Activated CD4-positive, alpha-beta T cell treated with anti-CD3 and anti-CD28 coated beads, Interleukin-2, amount 50 U/mL, for 4 hours (primary cell): ENCODE measurements at regions not wholly inside any gene's neighbourhood (a gene's known extent, or its start where the extent isn't known, plus 50 kb on each side); places are given as distances from the start of the nearest gene placed in this dataset.
"Not testable (repeated sequence)": the region's sequence is repeated elsewhere in the genome, so short reads cannot be mapped to it uniquely, and the experiment has no call there.

Experiments used
- DNase-seq, 2 experiments: peaks; one replicate each; pipeline ENCODE4 v3.0.0-alpha.2; 2020

DNA sequence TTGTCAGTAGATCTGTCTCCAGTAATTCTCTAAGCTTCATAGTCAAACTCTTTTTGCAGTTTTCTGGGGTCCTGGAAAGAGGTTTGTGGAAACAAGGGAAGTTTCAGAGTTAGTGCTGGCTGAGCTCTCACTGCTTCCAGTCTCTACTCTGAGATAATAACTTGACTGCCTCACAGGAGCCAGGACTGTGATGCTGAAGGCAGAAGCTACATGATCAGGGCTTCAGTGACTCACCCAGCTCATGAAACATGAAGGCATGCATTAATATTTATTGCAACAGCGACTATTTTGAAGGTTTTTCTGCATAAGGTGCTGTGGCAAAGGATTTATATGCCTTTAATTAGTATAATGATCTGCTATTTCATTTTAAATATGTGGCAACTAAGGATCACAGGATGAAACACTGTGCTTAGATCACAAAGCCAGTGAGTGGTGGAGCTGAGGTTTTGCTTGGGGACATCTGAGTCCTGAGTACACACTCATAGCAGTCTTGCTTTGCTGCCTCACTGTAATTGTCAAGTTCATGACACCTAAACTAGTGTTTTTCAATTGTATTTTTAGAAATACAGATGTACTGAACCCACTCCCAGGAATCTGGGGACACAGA, 448.4 kb upstream of the GCFC2 start:
- DNase-seq: no peak

DNA sequence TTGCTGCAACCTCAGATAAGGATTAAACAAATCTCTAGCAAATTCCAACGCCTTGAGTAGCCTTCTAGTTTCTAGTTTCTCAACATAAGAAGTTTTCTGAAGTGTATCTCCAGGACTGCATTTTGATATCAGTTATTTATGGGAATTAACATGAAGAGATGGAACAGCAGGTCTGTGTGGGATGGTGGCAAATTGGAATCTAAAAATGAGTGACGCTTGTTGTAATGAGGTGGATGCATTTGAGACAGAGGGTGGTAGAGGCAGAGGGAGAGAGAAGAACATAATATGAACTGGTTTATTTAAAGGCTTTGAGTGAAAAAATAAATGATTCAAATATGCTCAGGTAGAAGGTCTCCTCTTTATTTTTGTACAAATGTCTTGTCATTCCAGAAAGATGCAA, 446.8 kb upstream of the GCFC2 start:
- DNase-seq: no peak

DNA sequence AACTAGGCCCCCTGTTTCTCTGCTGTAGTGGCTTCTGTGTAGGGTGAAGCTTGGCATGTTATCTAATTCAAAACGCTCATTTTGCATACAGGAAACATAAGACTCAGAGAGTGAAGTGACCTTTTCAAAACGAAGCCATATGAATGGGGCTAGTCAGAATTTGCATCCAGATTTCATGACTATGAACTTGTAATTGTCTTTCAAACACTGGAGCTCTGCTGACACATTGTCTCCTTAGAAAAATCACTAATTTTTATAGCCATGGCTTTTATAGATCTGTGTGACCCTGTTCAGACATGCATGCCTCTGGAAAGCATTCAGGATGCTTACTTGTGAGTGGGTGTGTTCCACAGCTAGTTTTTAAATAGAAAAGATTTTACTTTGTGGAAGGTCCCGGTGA, 444.3 kb upstream of the GCFC2 start:
- DNase-seq: no peak

DNA sequence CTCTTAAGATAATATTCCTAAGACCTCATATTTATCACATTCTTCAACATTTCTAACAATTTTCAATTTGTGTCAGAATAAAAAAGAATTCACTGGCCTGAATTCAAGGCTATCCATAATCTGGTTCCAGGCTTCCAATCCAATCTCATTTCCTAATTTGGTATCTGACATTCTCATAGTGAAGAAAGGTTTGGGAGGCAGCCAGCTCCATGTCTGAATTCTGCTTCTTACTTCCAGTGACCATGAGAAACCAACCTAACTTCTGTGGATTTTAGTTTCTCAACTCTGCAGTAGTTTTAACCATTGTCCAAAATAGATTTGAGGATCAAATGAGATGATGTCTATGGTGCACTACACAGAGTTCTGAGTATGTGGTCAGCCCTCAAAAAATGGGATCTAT, 439.1 kb upstream of the GCFC2 start:
- no peak for DNase-seq

DNA sequence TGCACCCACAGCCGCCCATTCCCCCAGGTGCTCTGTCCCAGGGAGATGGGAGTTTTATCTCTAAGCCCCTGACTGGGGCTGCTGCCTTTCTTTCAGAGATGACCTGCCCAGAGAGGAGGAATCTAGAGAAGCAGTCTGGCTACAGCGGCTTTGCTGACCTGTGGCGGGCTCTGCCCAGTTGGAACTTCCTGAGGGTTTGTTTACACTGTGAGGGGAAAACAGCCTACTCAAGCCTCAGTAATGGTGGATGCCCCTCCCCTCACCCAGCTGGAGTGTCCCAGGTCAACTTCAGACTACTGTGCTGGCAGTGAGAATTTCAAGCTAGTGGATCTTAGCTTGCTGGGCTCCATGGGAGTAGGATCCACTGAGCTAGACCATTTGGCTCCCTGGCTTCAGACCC, 428.6 kb upstream of the GCFC2 start:
- DNase-seq: not testable (repeated sequence)

DNA sequence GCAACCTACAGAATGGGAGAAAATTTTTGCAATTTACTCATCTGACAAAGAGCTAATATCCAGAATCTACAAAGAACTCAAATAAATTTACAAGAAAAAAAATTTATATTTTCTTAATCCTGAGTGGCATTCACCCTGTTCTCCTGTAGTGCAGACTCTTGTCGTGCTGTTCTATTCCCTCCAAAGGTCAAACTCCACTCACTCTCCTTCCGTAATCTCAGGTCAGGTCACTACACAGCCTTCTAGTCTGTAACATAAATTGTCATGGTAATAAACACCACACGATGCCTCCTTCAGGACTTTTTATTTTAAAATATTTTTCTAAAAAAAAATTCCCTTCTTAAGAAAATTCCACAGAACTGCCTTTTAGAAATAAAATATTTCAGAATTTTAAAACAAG, 417.9 kb upstream of the GCFC2 start:
- no peak for DNase-seq

DNA sequence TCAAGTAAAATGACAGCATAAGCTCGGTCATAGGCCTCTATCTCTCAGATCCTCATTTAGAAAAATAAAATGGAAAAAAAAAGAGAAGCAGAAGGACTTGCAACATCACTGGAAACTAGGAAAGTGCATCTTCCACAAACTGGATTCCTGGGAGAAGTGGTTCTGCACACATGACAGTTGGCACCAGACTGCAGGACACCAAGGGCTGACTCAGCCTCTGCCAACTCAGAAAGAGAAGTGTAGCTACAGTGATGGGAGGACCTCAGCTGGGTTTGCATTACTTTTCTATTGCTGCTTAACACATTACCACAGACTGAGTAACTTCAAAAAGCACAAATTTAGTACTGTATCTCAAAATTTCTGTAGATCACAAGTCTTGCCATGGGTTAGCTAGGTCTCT, 409.5 kb upstream of the GCFC2 start:
- DNase-seq: no peak

DNA sequence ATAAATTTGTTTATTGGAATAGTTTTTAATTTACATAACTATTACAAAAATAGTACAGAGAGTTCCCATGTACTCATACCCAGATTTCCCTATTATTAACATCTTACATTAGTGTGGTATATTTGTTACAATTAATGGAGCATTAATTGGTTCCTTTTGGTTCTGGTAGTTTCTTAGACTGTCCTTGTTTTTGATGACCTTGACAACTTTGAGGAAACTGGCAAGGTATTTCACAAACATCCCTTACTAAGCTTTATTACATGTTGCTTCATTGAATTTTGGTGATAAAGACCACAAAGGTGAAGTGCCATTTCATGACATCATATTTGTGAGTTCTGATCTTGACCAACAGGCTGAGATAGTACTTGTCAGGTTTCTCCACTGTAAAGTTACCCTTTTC, 379.0 kb upstream of the GCFC2 start:
- DNase-seq: no peak

DNA sequence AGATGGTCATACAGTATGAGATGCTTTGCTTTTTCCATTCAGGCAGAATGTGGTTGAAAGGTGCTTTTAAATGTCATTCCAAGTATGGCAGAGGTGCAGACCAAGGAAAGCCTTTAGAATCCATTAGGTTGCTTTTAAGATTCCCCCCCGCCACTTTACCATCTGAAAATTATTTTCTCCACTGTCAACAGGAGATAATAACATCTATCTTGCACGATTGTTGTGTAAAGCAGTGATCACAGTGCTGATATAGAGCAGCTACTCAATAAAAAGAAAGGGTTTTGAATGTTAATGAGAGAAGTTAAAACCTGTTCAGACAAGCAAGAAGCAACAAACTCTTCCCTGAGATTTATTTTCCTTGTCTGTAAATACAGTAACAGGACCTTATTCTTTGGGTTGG, 372.5 kb upstream of the GCFC2 start:
- DNase-seq: no peak

DNA sequence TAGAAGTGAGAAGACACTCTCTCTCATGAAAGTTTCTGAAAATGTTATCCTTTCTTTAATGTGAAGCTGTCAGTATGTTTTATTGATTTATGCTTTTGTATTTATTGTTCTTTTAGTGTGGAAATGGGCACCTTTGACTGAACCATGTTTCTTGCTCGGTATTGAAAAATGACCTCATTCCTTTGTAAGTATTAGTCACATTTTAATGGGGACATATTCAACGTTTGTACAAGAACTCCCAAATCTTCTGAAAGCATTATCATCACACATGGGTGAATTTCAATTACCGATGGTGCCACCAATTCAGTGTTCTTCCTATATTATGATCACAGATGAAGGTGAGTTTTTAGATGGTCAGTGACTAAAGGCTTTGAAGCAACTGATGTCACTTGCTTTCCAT, 371.8 kb upstream of the GCFC2 start:
- DNase-seq: no peak

DNA sequence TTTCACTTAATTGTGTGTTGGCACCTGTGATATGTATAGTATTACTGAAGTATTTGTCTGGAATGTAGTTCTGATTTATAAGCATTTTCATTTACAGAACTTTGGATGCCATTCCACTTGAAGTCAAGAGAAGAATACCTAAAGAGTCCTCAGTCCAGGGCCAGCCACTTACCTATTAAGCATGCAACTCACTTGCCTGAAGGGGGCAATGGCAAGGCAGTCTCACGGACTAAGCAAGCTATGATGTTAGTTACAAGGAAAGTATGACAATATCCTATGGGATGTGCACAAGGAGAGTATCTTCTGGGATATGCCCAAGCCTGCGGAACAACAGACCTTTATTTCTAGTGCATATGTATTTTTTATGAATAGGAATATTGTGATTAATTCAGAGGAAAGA, 369.4 kb upstream of the GCFC2 start:
- DNase-seq: no peak

DNA sequence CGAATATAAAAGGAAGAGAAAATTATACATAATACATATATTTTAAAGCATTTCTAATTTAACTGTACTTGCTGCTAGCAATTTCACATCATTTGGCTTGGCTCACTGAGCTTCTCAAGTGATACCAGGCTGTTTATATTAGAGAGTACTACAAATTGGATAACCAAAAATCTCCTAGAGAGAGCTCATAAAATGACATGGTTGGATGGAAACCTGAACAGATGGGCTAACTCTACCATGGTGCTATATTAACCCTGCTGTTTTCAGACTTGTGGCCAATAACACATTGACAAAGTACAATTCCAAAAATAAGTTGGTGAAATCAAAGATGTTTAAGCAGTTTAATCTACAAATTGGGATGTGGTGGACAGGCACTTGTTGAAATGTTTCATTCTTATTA, 364.4 kb upstream of the GCFC2 start:
- no peak for DNase-seq

DNA sequence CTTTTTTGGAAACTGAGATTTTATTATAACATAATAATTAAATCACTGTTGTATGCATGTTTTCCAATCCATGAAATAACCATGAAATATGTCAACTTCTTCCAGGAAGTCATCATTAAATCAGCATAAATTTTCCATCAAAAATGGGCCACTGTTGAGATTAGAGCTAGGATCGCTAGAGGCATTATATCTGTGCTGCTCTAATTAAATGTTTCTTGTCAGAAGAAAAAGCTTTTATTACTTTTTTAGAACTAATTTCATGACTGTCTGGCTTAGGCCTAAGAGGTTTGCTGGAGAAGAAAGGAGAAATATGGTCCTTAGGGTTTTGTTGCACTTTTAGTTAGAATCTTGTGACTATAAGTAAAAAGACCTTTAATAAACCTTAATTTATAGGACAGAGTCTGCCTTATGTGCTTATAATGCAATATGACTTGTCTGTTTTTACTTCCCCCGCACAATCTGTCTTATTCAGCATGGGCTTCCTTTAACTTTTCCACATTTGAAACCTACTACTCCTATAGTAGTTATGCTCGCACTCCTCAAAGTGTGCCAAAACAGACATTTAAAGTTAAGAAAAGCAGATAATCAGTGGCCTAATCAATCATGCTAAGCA, 363.4 kb upstream of the GCFC2 start:
- no peak for DNase-seq

DNA sequence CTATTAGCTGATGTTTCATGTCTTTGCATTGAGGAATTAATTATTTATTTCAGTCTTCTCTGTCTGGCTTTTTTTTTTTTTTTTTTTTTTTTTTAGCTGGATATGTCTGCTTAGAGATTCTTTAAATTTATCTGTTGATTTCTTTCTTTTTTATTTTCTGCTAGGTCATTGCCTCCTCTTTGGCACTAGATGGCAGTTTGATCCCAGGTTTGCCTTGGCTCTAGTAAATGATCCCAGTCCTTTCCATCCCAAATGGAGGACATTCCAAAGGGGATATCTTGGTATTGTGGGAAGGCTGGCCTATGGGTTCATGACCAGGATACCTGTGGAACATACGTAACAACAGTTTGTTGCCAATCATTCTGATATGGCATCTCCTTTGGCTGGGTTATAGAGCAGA, 339.5 kb upstream of the GCFC2 start:
- no peak for DNase-seq

DNA sequence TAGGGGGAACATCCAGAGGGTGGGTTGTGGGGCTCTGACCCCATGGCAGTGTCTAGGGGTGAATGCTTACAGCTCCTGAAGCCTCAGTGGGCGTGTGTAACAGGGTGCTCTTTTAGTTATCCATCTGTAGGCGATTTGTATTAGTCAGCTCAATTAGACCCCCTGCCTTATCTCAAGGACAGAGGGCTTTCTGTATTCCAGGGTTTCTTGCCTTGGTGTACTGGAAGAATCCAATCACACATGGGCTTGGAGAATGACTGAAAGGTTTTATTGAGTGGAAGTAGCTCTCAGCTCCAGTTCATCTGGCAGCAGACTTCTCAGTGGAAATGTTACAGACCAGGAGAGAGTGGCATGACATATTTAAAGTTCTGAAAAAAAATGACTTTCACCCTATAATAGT, 334.0 kb upstream of the GCFC2 start:
- no peak for DNase-seq

DNA sequence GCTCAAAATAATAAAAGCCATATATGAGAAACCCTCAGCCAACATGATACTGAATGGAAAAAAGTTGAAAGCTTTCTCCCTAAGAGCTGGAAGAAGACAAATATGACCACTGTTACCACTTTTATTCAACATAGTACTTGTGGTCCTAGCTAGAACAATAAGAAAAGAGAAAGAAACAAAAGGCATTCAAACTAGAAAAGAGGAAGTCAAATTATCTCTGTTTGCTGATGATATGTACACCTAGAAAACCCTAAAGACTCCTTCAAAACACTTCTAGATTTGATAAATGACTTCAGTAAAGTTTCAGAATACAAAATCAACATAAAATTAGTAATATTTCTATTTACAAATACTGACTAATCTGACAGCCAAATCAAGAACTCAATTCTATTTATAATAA, 328.8 kb upstream of the GCFC2 start:
- no peak for DNase-seq

DNA sequence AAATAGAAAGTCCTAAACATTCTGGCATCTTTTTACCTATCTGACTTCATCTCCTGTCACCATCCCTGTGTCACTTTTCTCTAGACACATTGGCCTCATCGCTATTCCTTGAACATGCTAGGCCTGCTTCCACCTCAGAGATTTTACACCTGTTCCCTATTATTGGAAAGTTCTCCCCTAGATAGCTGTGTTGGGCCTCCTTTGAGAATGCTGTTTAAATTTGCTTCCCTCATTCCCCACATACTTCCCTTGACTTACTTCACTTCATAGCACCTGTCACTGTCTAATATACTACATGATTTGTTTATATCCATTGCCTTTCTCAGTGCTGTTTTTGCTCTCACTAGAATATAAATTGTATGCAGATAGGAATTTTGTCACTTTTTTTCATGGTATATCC, 317.0 kb upstream of the GCFC2 start:
- no peak for DNase-seq

DNA sequence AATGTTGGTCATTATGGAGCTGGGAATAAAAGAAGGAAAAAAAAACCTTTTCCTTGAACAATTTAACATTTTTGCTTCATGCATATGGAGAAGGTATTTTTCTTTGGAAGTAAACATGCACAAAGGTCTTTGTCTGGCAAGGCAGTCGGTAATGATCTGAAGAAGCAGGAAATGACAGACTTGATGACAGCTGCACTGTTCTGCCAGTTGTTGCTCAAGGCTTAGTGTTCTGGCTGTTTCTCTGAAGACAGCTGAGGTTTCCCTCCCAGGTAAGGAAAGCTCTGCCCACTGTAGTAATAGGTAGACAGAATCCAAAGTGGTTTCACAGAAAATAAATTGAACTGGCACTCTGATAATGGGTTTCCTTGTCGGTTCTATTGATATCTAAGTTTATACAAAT, 308.4 kb upstream of the GCFC2 start:
- DNase-seq: no peak

DNA sequence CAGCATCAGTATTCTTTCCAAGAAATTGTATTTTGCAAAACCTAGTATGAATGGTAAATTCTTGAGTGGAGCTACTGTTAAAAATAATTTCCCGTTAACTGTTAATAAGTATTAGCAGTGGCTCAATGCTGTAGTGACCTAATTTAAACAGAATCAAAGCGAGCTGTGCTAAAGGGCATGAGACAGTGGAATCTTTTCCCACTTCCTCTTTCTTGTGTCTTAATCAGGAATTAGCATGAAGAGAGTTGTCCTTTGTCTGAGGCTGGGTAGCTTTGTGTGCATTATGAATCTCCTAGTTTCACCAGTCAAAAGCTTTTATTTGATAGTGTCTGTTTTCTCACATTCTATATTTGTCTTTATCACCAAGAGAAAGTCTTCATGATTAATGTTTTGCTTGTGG, 298.8 kb upstream of the GCFC2 start:
- DNase-seq: no peak

DNA sequence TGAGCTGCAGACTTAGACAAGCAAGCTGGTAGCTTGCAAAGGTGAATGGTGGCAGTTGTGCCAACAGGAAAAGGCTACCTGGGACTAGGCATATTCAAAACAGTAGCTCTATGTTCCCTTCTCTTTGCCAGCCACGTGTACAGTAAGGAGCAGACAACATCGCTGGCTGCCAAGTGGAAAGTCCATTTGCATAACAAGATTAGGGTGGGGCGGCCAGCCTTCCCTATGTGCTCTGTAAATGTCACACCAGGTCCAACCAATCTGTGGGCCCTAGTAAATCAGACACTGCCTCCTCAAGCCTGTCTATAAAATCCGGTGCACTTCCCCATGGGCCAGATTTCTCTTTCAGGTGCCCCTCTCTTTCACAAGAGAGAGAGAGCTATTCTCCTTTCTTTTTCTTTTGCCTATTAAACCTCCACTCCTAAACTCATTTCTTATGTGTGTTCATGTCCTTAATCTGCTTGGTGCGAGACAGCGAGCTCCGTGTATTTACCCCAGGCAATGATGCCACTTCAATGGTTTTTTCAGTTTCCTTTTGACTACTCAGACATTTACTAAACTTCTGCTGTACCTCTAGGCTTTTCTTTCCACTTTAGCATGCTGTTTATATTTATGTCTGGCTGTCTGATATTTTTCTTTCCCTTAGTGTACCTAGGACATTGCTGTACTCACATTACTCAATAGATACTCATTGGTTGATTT, 297.4 kb upstream of the GCFC2 start:
- DNase-seq: no peak

DNA sequence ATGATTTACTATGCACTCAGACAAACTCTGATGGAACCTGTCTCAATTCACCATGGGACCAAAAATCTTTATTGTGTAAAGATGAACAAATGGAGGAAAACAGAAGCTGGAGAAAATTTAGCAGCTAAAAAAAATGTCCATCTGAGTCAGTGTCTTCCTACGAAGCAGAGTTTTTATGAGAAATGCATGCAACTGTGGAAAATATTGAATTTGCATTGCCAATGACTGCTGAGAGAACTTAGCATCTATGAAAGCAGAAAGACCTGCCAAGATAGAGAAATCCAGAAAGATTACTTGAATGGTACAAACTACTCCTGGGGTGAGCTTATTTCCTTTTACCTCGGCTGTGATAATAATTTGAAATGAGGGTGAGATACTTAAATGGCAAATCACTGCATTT, 289.7 kb upstream of the GCFC2 start:
- no peak for DNase-seq

DNA sequence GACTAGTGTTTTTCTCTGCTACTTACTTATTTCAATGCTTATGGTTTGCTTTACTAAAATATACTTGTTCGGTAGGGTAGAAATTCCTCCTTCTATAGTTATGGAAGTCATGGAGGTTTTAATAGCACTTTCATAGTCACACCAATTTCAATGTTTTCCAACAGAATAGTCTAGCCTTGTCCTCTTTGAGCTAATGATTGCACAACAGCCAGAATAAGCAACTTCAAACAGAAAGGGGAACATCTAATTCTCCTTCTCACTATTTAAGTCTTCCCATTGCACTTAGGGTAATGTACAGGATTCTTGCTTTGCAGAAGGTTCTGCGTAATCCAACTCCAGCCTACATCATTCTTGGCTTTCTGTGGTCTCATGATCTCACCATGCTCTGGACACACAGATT, 287.7 kb upstream of the GCFC2 start:
- no peak for DNase-seq

DNA sequence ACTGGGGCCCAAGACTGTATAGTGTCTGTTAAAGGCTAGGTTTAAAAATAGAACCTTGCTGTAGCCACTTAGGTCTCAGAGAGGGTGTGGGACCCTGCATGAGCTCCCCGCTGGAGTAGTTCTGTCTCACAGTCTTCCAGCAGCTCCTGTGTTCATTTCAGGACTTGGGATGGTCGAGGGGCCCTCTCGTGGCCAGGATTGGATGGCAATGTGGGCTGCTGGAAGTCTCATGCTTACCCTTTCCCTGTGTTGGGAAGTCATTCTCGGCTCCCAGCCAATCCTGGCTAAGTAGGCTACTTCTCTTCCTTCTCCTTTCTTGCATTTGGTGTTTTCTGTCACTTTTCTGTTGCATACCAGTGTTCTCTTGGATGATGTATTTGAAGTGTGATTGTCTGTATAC, 284.0 kb upstream of the GCFC2 start:
- DNase-seq: no peak

DNA sequence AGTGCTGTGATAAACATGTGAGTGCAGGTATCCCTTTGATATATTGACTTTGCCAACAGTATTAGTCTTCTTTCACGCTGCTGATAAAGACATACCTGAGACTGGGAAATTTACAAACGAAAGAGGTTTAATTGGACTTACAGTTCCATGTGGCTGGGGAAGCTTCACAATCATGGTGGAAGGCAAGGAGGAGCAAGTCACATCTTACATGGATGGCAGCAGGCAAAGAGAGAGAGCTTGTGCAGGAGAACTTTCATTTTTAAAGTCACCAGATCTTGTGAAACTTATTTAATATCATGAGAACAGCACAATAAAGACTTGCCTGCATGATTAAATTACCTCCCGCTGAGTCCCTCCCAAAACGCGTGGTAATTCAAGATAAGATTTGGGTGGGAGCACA, 277.9 kb upstream of the GCFC2 start:
- not testable (repeated sequence) for DNase-seq

DNA sequence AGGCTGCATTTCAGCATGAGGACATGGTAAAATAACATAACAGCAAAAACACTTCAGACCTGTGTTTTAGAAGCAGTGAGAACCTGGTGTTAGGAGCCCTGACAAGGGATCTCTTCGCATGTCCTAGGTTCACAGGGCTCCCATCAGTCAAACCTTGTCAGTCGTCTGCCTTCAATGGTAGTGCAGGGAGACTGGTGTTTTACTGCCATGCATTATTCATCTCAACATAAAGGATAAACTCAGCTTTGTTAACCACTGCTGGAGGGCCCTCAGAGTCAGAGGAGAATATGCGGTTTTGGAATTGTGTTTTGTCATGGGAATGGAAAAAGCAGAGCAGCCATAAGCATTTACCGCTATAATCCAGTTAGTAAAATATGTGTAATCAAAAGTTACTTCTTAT, 275.9 kb upstream of the GCFC2 start:
- no peak for DNase-seq
